BJ (cell line): ENCODE measurements at regions not wholly inside any gene's neighbourhood (a gene's known extent, or its start where the extent isn't known, plus 50 kb on each side); places are given as distances from the start of the nearest gene placed in this dataset.

Experiments
- CTCF ChIA-PET: fragments of 350-600 bp; formaldehyde crosslinking; extraction: SDS; loops from one replicate; lab custom pipeline; 2021; ENCODE audit warnings: antibody characterized with exemption, inconsistent platforms; lab: Yijun Ruan, JAX
- POLR2A ChIA-PET: fragments of 300-600 bp; sonication (Branson Sonifier 250); formaldehyde crosslinking; extraction: SDS; loops from one replicate; lab custom pipeline; 2021; ENCODE audit warnings: antibody characterized with exemption; lab: Charles Lee
- DNase-seq: peaks from one replicate; pipeline ENCODE4 v3.0.0-alpha.2; 2011; ENCODE audit warnings: low read depth
- H3K27me3 ChIP-seq: 2 replicates; pipeline ENCODE4 v1.6.0; 2011; ENCODE audit warnings: low read length; ENCODE audit not compliant: control insufficient read depth, insufficient read depth
- H3K36me3 ChIP-seq: 2 replicates; pipeline ENCODE4 v1.5.1; 2011; ENCODE audit warnings: low read length; ENCODE audit not compliant: control insufficient read depth, insufficient read depth
- H3K4me3 ChIP-seq: 2 replicates; pipeline ENCODE4 v1.5.1; 2011; ENCODE audit warnings: low read depth, mild to moderate bottlenecking, control low read depth, low read length
- CTCF ChIP-seq: IDR thresholded peaks from 2 replicates; pipeline ENCODE4 v1.5.1; 2011; ENCODE audit warnings: low read depth, mild to moderate bottlenecking, control low read depth, inconsistent platforms, low read length, moderate library complexity; ENCODE audit not compliant: insufficient read depth

GRCh38 chr10:121332353-121332752, 265.9 kb downstream of the FGFR2 start:
- no peaks in the 10 kb centered on the region for H3K36me3 ChIP-seq
- ChIA-PET POLR2A (no interaction called here), CTCF (no interaction called here)
- TF ChIP-seq CTCF = no peak
- no peak overlapping the region for H3K4me3 ChIP-seq
- DNase-seq = no peak
- no peaks in the 10 kb centered on the region for H3K27me3 ChIP-seq

- Histone ChIP-seq H3K4me3 (no peak overlapping the region), H3K36me3 (no peaks in the 10 kb centered on the region), H3K27me3 (no peaks in the 10 kb centered on the region)
- POLR2A ChIA-PET = no interaction called here
- no peak for TF ChIP-seq CTCF
- DNase-seq = no peak
- CTCF ChIA-PET = interaction anchor here (0.5 kb wide), 1 partner anchor 106 kb away, joined by 3 read pairs; no protein-coding TSS in a partner anchor
Measured at GRCh38 chr10:121332829-121333765, 265.1 kb downstream of the FGFR2 start.

- POLR2A ChIA-PET = no interaction called here
- Histone ChIP-seq H3K36me3 (no peaks in the 10 kb centered on the region), H3K27me3 (no peaks in the 10 kb centered on the region), H3K4me3 (no peak overlapping the region)
- no peak for TF ChIP-seq CTCF
- CTCF ChIA-PET = no interaction called here
- no peak for DNase-seq
Measured at GRCh38 chr10:121335386-121335925, 262.8 kb downstream of the FGFR2 start.

DNA sequence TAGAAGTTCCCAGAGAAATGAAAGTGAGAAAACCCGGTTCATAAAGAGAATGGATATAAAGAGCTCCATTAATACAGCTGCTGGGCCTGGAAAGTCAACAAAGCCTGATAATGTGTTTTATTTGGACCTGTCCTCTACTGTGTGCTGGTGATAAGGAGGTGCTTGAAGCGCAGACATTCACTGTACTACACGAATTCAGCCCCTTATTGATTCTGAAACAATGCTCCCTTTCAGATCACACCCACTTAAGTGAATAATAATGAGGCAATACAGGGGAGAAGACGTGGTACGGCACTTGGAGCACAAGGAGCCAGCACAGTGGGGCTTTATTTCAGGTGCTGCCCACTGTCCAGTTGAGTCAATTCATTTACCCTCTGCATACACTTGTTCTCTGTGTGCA, 260.8 kb downstream of the FGFR2 start:
- POLR2A ChIA-PET = no interaction called here
- Histone ChIP-seq H3K4me3 (no peak overlapping the region), H3K27me3 (no peaks in the 10 kb centered on the region), H3K36me3 (no peaks in the 10 kb centered on the region)
- CTCF ChIA-PET = no interaction called here
- no peak for DNase-seq
- no peak for TF ChIP-seq CTCF

DNA sequence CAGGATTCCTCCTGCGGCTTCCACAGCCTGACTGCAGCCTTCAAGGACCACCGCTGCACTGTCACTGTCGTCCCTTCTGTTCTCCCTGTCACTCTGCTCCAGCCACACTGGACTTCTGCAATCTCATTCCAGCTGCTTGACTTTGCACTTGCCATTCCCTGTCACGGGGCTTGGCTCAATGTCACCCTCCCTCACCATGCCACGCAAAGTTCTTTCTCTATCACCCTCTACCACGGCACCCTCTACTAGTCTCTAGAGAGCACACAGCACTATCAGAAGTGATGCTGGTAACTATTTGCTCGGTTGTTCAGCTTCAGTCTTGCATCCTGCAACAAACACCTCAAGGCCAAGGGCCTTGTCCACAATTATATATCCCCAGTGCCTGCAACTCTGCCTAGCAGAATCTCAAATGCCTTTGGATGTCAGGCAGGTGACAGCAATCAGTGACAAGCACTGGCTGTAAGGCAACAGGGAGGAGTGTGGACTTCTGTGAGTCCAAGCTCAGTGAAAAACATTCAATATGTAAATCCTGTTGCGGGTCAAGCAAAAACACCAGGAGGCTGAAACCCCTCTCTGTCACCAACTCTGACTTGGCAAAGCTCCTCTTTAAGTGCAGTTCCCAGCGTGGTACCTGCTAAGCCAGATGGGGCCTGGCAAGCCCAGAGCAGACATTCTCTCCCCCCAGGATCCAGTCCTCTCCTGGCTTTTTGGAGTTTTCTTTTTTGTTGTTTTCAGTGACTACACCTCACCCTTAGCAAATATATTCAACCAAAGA, 259.9 kb downstream of the FGFR2 start:
- no peak for TF ChIP-seq CTCF
- CTCF ChIA-PET = no interaction called here
- H3K36me3 ChIP-seq = no peaks in the 10 kb centered on the region
- no peak for DNase-seq
- H3K4me3 ChIP-seq = no peak overlapping the region
- no peaks in the 10 kb centered on the region for H3K27me3 ChIP-seq
- POLR2A ChIA-PET = no interaction called here
